Uterus (tissue), 3 donors: ENCODE measurements at regions not wholly inside any gene's neighbourhood (a gene's known extent, or its start where the extent isn't known, plus 50 kb on each side); places are given as distances from the start of the nearest gene placed in this dataset.

Experiments used
- DNase-seq, 2 donors: peaks; one replicate each; pipeline ENCODE4 v3.0.0-alpha.2; 2019 to 2020
- H3K27ac ChIP-seq, 2 donors: fragments of 200-600 bp; sonication (generic); 1 replicate in 1 of 2; 2 replicates in 1 of 2; pipeline ENCODE4 v1.5.1; 2016 to 2018
- H3K27me3 ChIP-seq, 2 donors: fragments of 200-600 bp; sonication (generic); one replicate each; pipeline ENCODE4 v1.5.1; 2018 to 2019; ENCODE audit warnings: control low read depth in 1 of 2
- H3K36me3 ChIP-seq, 2 donors: fragments of 200-600 bp; sonication (generic); one replicate each; pipeline ENCODE4 v1.5.1; 2019; ENCODE audit warnings: control low read depth in 1 of 2
- H3K4me1 ChIP-seq, 2 donors: fragments of 200-600 bp; sonication (generic); one replicate each; pipeline ENCODE4 v1.5.1; 2018 to 2019; ENCODE audit warnings: control low read depth in 1 of 2
- H3K4me3 ChIP-seq, 2 donors: fragments of 200-600 bp; sonication (generic); 1 replicate in 1 of 2; 2 replicates in 1 of 2; pipeline ENCODE4 v1.5.1; 2018 to 2019; ENCODE audit warnings: mild to moderate bottlenecking in 1 of 2
- H3K9me3 ChIP-seq, 2 donors: fragments of 200-600 bp; sonication (generic); one replicate each; pipeline ENCODE4 v1.5.1; 2019; ENCODE audit warnings: control low read depth in 1 of 2
- CTCF ChIP-seq, 4 experiments: fragments of 200-600 bp in 2 of 4; fragments of 450-650 bp in 2 of 4; sonication (generic) in 2 of 4; IDR thresholded peaks; one replicate each; pipeline ENCODE4 v1.5.1; 2016 to 2019; ENCODE audit warnings: antibody characterized with exemption in 4 of 4, mild to moderate bottlenecking in 2 of 4, moderate library complexity in 1 of 4
- POLR2A ChIP-seq, 2 donors: fragments of 450-650 bp; IDR thresholded peaks; one replicate each; pipeline ENCODE4 v1.6.1; 2016; ENCODE audit warnings: antibody characterized with exemption in 2 of 2, mild to moderate bottlenecking in 1 of 2, moderate library complexity in 1 of 2
- intact Hi-C: fragments of 100-400 bp; cut with DNase I; formaldehyde crosslinking; loops from one replicate; pipeline ENCODE4 v1.15.1; 2023; ENCODE audit warnings: low total_unique reads
- donor health status: DM: yes; HTN: yes; CAD: no.

- H3K9me3 ChIP-seq = no peaks in the 10 kb centered on the region
- H3K36me3 ChIP-seq = no peaks in the 10 kb centered on the region
- no peak overlapping the region for H3K4me3 ChIP-seq
- TF ChIP-seq CTCF (IDR thresholded peaks at IDR 0.05) (no peak), POLR2A (IDR thresholded peaks at IDR 0.05) (no peak)
- no peaks in the 10 kb centered on the region for H3K4me1 ChIP-seq
- H3K27ac ChIP-seq = no peak overlapping the region
- DNase-seq = no peak
- intact Hi-C loops = no loop called here
- H3K27me3 ChIP-seq = no peaks in the 10 kb centered on the region
Observed at GRCh38 chr7:52462474-52462873, 573.0 kb upstream of the POM121L12 start.

- intact Hi-C loops = no loop called here
- no peaks in the 10 kb centered on the region for H3K9me3 ChIP-seq
- no peak for DNase-seq
- no peak overlapping the region for H3K4me3 ChIP-seq
- TF ChIP-seq CTCF (IDR thresholded peaks at IDR 0.05) (no peak), POLR2A (IDR thresholded peaks at IDR 0.05) (no peak)
- no peaks in the 10 kb centered on the region for H3K36me3 ChIP-seq
- H3K27ac ChIP-seq = no peak overlapping the region
- H3K27me3 ChIP-seq = no peaks in the 10 kb centered on the region
- no peaks in the 10 kb centered on the region for H3K4me1 ChIP-seq
Observed at GRCh38 chr7:52455571-52455970, 579.9 kb upstream of the POM121L12 start.

- intact Hi-C loops = no loop called here
- H3K36me3 ChIP-seq = no peaks in the 10 kb centered on the region
- TF ChIP-seq CTCF (IDR thresholded peaks at IDR 0.05) (no peak), POLR2A (IDR thresholded peaks at IDR 0.05) (no peak)
- no peaks in the 10 kb centered on the region for H3K9me3 ChIP-seq
- no peak overlapping the region for H3K4me3 ChIP-seq
- DNase-seq = no peak
- no peak overlapping the region for H3K27ac ChIP-seq
- no peaks in the 10 kb centered on the region for H3K27me3 ChIP-seq
- no peaks in the 10 kb centered on the region for H3K4me1 ChIP-seq
Observed at GRCh38 chr7:52450816-52451215, 584.6 kb upstream of the POM121L12 start.

GRCh38 chr7:52447581-52448180, 587.8 kb upstream of the POM121L12 start:
- no peaks in the 10 kb centered on the region for H3K9me3 ChIP-seq
- no peaks in the 10 kb centered on the region for H3K27me3 ChIP-seq
- H3K36me3 ChIP-seq = no peaks in the 10 kb centered on the region
- no peak overlapping the region for H3K27ac ChIP-seq
- H3K4me1 ChIP-seq = no peaks in the 10 kb centered on the region
- TF ChIP-seq CTCF (IDR thresholded peaks at IDR 0.05) (no peak), POLR2A (IDR thresholded peaks at IDR 0.05) (no peak)
- no peak overlapping the region for H3K4me3 ChIP-seq
- DNase-seq = no peak
- intact Hi-C loops = no loop called here

- intact Hi-C loops = no loop called here
- Histone ChIP-seq H3K27me3 (no peaks in the 10 kb centered on the region), H3K4me3 (no peak overlapping the region), H3K4me1 (no peaks in the 10 kb centered on the region), H3K9me3 (no peaks in the 10 kb centered on the region), H3K36me3 (no peaks in the 10 kb centered on the region), H3K27ac (no peak overlapping the region)
- TF ChIP-seq POLR2A (IDR thresholded peaks at IDR 0.05) (no peak), CTCF (IDR thresholded peaks at IDR 0.05) (no peak)
- no peak for DNase-seq
Observed at GRCh38 chr7:52436278-52436677, 599.2 kb upstream of the POM121L12 start.
